IPS-NIHi11 (cell line): ENCODE measurements at regions not wholly inside any gene's neighbourhood (a gene's known extent, or its start where the extent isn't known, plus 50 kb on each side); places are given as distances from the start of the nearest gene placed in this dataset.
A peak's percentile ranks its signal among the peaks of the same experiment; 100 is the strongest.
"Not testable (repeated sequence)": the region's sequence is repeated elsewhere in the genome, so short reads cannot be mapped to it uniquely, and the experiment has no call there.

ENCODE experiments used
- DNase-seq: peaks from one replicate; pipeline ENCODE4 v3.0.0; 2012; ENCODE audit warnings: mixed read lengths, low spot score

- no peak for DNase-seq
Observed at GRCh38 chr5:17400724-17401469, 97.1 kb upstream of the TAF11L2 start.

GRCh38 chr5:17401470-17402288, 96.4 kb upstream of the TAF11L2 start:
- DNase-seq: no peak

- no peak for DNase-seq
Observed at GRCh38 chr5:17402289-17403121, 95.5 kb upstream of the TAF11L2 start.

- no peak for DNase-seq
Observed at GRCh38 chr5:17403695-17404490, 94.1 kb upstream of the TAF11L2 start.

- no peak for DNase-seq
Observed at GRCh38 chr5:17405976-17406375, 92.1 kb upstream of the TAF11L2 start.

GRCh38 chr5:17406423-17406838, 91.6 kb upstream of the TAF11L2 start:
- DNase-seq: no peak

GRCh38 chr5:17411436-17412402, 86.3 kb upstream of the TAF11L2 start:
- no peak for DNase-seq

- DNase-seq: no peak
Observed at GRCh38 chr5:17412760-17413671, 85.0 kb upstream of the TAF11L2 start.

GRCh38 chr5:17413691-17414090, 84.3 kb upstream of the TAF11L2 start:
- DNase-seq: no peak

- peak; percentile 38 for DNase-seq
Observed at GRCh38 chr5:17415321-17415758, 82.7 kb upstream of the TAF11L2 start.

- DNase-seq: not testable (repeated sequence)
Observed at GRCh38 chr5:17416374-17416773, 81.7 kb upstream of the TAF11L2 start.

GRCh38 chr5:17424674-17425073, 73.4 kb upstream of the TAF11L2 start:
- DNase-seq: no peak

- DNase-seq: no peak
Observed at GRCh38 chr5:17425385-17426070, 72.5 kb upstream of the TAF11L2 start.

GRCh38 chr5:17426104-17426749, 71.8 kb upstream of the TAF11L2 start:
- no peak for DNase-seq

GRCh38 chr5:17428176-17428800, 69.7 kb upstream of the TAF11L2 start:
- no peak for DNase-seq

- no peak for DNase-seq
Observed at GRCh38 chr5:17429353-17429752, 68.7 kb upstream of the TAF11L2 start.

GRCh38 chr5:17430241-17430640, 67.8 kb upstream of the TAF11L2 start:
- no peak for DNase-seq
